Astrocyte (in vitro differentiated cells and primary cell): ENCODE measurements at regions not wholly inside any gene's neighbourhood (a gene's known extent, or its start where the extent isn't known, plus 50 kb on each side); places are given as distances from the start of the nearest gene placed in this dataset.

Experiments
- DNase-seq: peaks from one replicate; pipeline ENCODE4 v3.0.0-alpha.2; 2010; ENCODE audit warnings: low read depth
- FAIRE-seq: peaks from 2 replicates; lab custom pipeline; 2011; peaks lifted over from hg19 to GRCh38; lab: Jason Lieb, UNC
- H2AFZ ChIP-seq: 2 replicates; pipeline ENCODE4 v1.6.0; 2012; ENCODE audit warnings: low read depth, low read length, inconsistent platforms
- H3K27ac ChIP-seq: 2 replicates; pipeline ENCODE4 v1.5.1; 2011; ENCODE audit warnings: low read depth, low read length, inconsistent platforms
- H3K27me3 ChIP-seq: 2 replicates; pipeline ENCODE4 v1.6.0; 2011; ENCODE audit warnings: low read length, inconsistent platforms; ENCODE audit not compliant: insufficient read depth
- H3K36me3 ChIP-seq: 2 replicates; pipeline ENCODE4 v1.5.1; 2011; ENCODE audit warnings: low read length, inconsistent platforms; ENCODE audit not compliant: insufficient read depth
- H3K4me1 ChIP-seq: 2 replicates; pipeline ENCODE4 v1.5.1; 2011; ENCODE audit warnings: low read length, inconsistent platforms; ENCODE audit not compliant: insufficient read depth
- H3K4me2 ChIP-seq: 2 replicates; pipeline ENCODE4 v1.6.0; 2012; ENCODE audit warnings: low read length, inconsistent platforms
- H3K4me3 ChIP-seq: 2 replicates; pipeline ENCODE4 v1.5.1; 2011; ENCODE audit warnings: low read depth, mild to moderate bottlenecking, low read length, inconsistent platforms; ENCODE audit not compliant: insufficient read depth
- H3K79me2 ChIP-seq: 2 replicates; pipeline ENCODE4 v1.6.0; 2012; ENCODE audit warnings: mild to moderate bottlenecking, low read length, inconsistent platforms; ENCODE audit not compliant: insufficient read depth
- H3K9ac ChIP-seq: 2 replicates; pipeline ENCODE4 v1.6.0; 2012; ENCODE audit warnings: mild to moderate bottlenecking, low read length, inconsistent platforms
- H3K9me3 ChIP-seq: 2 replicates; pipeline ENCODE4 v1.5.1; 2012; ENCODE audit warnings: low read depth, mild to moderate bottlenecking, low read length, inconsistent platforms; ENCODE audit not compliant: insufficient read depth
- H4K20me1 ChIP-seq: 2 replicates; pipeline ENCODE4 v1.6.0; 2012; ENCODE audit warnings: low read length, inconsistent platforms; ENCODE audit not compliant: insufficient read depth
- H3K27ac Mint-ChIP-seq: one replicate; pipeline ENCODE4 v1.8.0; 2021; ENCODE audit warnings: mild to moderate bottlenecking, mixed read lengths; ENCODE audit not compliant: unreplicated experiment
- H3K27me3 Mint-ChIP-seq: one replicate; pipeline ENCODE4 v1.8.0; 2021; ENCODE audit warnings: low read depth, mixed read lengths; ENCODE audit not compliant: unreplicated experiment
- H3K36me3 Mint-ChIP-seq: one replicate; pipeline ENCODE4 v1.8.0; 2021; ENCODE audit warnings: low read depth, mixed read lengths; ENCODE audit not compliant: unreplicated experiment
- H3K4me1 Mint-ChIP-seq: one replicate; pipeline ENCODE4 v1.8.0; 2021; ENCODE audit warnings: low read depth, mixed read lengths; ENCODE audit not compliant: unreplicated experiment
- H3K4me3 Mint-ChIP-seq: one replicate; pipeline ENCODE4 v1.8.0; 2021; ENCODE audit warnings: mild to moderate bottlenecking, moderate library complexity, mixed read lengths; ENCODE audit not compliant: unreplicated experiment
- H3K9me3 Mint-ChIP-seq: one replicate; pipeline ENCODE4 v1.8.0; 2021; ENCODE audit warnings: mild to moderate bottlenecking, mixed read lengths; ENCODE audit not compliant: unreplicated experiment
- CTCF ChIP-seq: IDR thresholded peaks from 2 replicates; pipeline ENCODE4 v1.5.1; 2011; ENCODE audit warnings: low read depth, mild to moderate bottlenecking, inconsistent platforms, low read length, moderate library complexity; ENCODE audit not compliant: insufficient read depth
- EZH2 ChIP-seq: IDR thresholded peaks from 2 replicates; pipeline ENCODE4 v1.6.1; 2012; ENCODE audit warnings: mild to moderate bottlenecking, low read length, inconsistent platforms; ENCODE audit not compliant: insufficient read depth

GRCh38 chrX:19188566-19188965, 66.3 kb upstream of the ADGRG2 start:
- Mint-ChIP-seq H3K9me3 (no peaks in the 10 kb centered on the region), H3K27me3 (peaks cover 6% of the 10 kb centered on the region), H3K36me3 (no peaks in the 10 kb centered on the region), H3K4me3 (no peak overlapping the region), H3K27ac (no peak overlapping the region), H3K4me1 (no peaks in the 10 kb centered on the region)
- H3K27me3 ChIP-seq = no peaks in the 10 kb centered on the region
- no peaks in the 10 kb centered on the region for H3K4me1 ChIP-seq
- FAIRE-seq = peak; percentile 47
- no peaks in the 10 kb centered on the region for H3K9me3 ChIP-seq
- H3K36me3 ChIP-seq = no peaks in the 10 kb centered on the region
- DNase-seq = no peak
- H2AFZ ChIP-seq = no peak overlapping the region
- no peaks in the 10 kb centered on the region for H4K20me1 ChIP-seq
- H3K27ac ChIP-seq = no peak overlapping the region
- no peaks in the 10 kb centered on the region for H3K79me2 ChIP-seq
- no peak overlapping the region for H3K4me3 ChIP-seq
- no peak for TF ChIP-seq CTCF
- no peak for TF ChIP-seq EZH2
- H3K4me2 ChIP-seq = no peak overlapping the region
- no peak overlapping the region for H3K9ac ChIP-seq

- H3K4me1 ChIP-seq = no peaks in the 10 kb centered on the region
- no peak overlapping the region for H3K27ac ChIP-seq
- H3K9me3 Mint-ChIP-seq = no peaks in the 10 kb centered on the region
- no peaks in the 10 kb centered on the region for H3K9me3 ChIP-seq
- H3K27me3 Mint-ChIP-seq = peaks cover 4% of the 10 kb centered on the region
- DNase-seq = no peak
- no peak overlapping the region for H3K4me2 ChIP-seq
- no peaks in the 10 kb centered on the region for H3K79me2 ChIP-seq
- no peak overlapping the region for H3K9ac ChIP-seq
- no peaks in the 10 kb centered on the region for H3K36me3 Mint-ChIP-seq
- no peaks in the 10 kb centered on the region for H3K4me1 Mint-ChIP-seq
- H2AFZ ChIP-seq = no peak overlapping the region
- no peak for FAIRE-seq
- TF ChIP-seq EZH2 = no peak
- TF ChIP-seq CTCF = no peak
- H4K20me1 ChIP-seq = no peaks in the 10 kb centered on the region
- H3K4me3 Mint-ChIP-seq = no peak overlapping the region
- H3K4me3 ChIP-seq = no peak overlapping the region
- no peaks in the 10 kb centered on the region for H3K27me3 ChIP-seq
- H3K36me3 ChIP-seq = no peaks in the 10 kb centered on the region
- no peak overlapping the region for H3K27ac Mint-ChIP-seq
Observed at GRCh38 chrX:19190902-19191301, 68.6 kb upstream of the ADGRG2 start.

GRCh38 chrX:19193565-19193964, 71.3 kb upstream of the ADGRG2 start:
- H3K79me2 ChIP-seq = no peaks in the 10 kb centered on the region
- no peaks in the 10 kb centered on the region for H4K20me1 ChIP-seq
- no peak overlapping the region for H3K4me3 ChIP-seq
- H3K27ac Mint-ChIP-seq = no peak overlapping the region
- no peaks in the 10 kb centered on the region for H3K36me3 ChIP-seq
- H2AFZ ChIP-seq = no peak overlapping the region
- no peaks in the 10 kb centered on the region for H3K4me1 ChIP-seq
- DNase-seq (no peak), FAIRE-seq (peak; percentile 9)
- H3K4me1 Mint-ChIP-seq = peaks cover under 1% of the 10 kb centered on the region
- no peaks in the 10 kb centered on the region for H3K36me3 Mint-ChIP-seq
- TF ChIP-seq CTCF (no peak), EZH2 (no peak)
- H3K4me2 ChIP-seq = no peak overlapping the region
- no peaks in the 10 kb centered on the region for H3K27me3 Mint-ChIP-seq
- no peaks in the 10 kb centered on the region for H3K9me3 Mint-ChIP-seq
- no peaks in the 10 kb centered on the region for H3K27me3 ChIP-seq
- H3K27ac ChIP-seq = no peak overlapping the region
- no peak overlapping the region for H3K4me3 Mint-ChIP-seq
- no peak overlapping the region for H3K9ac ChIP-seq
- no peaks in the 10 kb centered on the region for H3K9me3 ChIP-seq
